Neutrophil (primary cell): ENCODE measurements at regions not wholly inside any gene's neighbourhood (a gene's known extent, or its start where the extent isn't known, plus 50 kb on each side); places are given as distances from the start of the nearest gene placed in this dataset.

ENCODE experiments used
- H3K27ac ChIP-seq: fragments of 200-600 bp; sonication (generic); 2 replicates; pipeline ENCODE4 v1.5.1; 2016; ENCODE audit warnings: mild to moderate bottlenecking, moderate library complexity
- H3K27me3 ChIP-seq: fragments of 200-600 bp; sonication (generic); 2 replicates; pipeline ENCODE4 v1.6.0; 2016; ENCODE audit warnings: mild to moderate bottlenecking
- H3K36me3 ChIP-seq: fragments of 200-600 bp; sonication (generic); 2 replicates; pipeline ENCODE4 v1.5.1; 2017
- H3K4me1 ChIP-seq, 2 experiments: fragments of 200-600 bp in 1 of 2; sonication (generic) in 1 of 2; 1 replicate in 1 of 2; 2 replicates in 1 of 2; pipeline versions ENCODE4 v1.5.1 to v1.6.1; 2013 to 2016; ENCODE audit warnings: low read depth in 1 of 2, low read length in 1 of 2, mild to moderate bottlenecking in 1 of 2, moderate library complexity in 1 of 2; ENCODE audit not compliant: control insufficient read depth in 1 of 2, insufficient read depth in 1 of 2
- H3K4me3 ChIP-seq, 2 experiments: fragments of 200-600 bp in 1 of 2; sonication (generic) in 1 of 2; 1 replicate in 1 of 2; 2 replicates in 1 of 2; pipeline ENCODE4 v1.5.1; 2013 to 2016; ENCODE audit warnings: low read depth in 1 of 2, low read length in 1 of 2, mild to moderate bottlenecking in 1 of 2, moderate library complexity in 1 of 2
- H3K9me3 ChIP-seq: fragments of 200-600 bp; sonication (generic); 2 replicates; pipeline ENCODE4 v1.5.1; 2016
- TF ChIP-seq, protein P1 (sequence below): fragments of 200-600 bp; sonication (generic); IDR thresholded peaks from 2 replicates; pipeline ENCODE4 v1.5.1; 2016; ENCODE audit warnings: antibody characterized with exemption

GRCh38 chr2:133666621-133667020 is 98.4 kb upstream of the NCKAP5 start:
- no peaks in the 10 kb centered on the region for H3K36me3 ChIP-seq
- H3K9me3 ChIP-seq, result no peaks in the 10 kb centered on the region
- TF ChIP-seq, protein P1, sequence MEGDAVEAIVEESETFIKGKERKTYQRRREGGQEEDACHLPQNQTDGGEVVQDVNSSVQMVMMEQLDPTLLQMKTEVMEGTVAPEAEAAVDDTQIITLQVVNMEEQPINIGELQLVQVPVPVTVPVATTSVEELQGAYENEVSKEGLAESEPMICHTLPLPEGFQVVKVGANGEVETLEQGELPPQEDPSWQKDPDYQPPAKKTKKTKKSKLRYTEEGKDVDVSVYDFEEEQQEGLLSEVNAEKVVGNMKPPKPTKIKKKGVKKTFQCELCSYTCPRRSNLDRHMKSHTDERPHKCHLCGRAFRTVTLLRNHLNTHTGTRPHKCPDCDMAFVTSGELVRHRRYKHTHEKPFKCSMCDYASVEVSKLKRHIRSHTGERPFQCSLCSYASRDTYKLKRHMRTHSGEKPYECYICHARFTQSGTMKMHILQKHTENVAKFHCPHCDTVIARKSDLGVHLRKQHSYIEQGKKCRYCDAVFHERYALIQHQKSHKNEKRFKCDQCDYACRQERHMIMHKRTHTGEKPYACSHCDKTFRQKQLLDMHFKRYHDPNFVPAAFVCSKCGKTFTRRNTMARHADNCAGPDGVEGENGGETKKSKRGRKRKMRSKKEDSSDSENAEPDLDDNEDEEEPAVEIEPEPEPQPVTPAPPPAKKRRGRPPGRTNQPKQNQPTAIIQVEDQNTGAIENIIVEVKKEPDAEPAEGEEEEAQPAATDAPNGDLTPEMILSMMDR, result no peak
- no peak overlapping the region for H3K4me3 ChIP-seq
- no peaks in the 10 kb centered on the region for H3K27me3 ChIP-seq
- H3K27ac ChIP-seq, result no peak overlapping the region
- H3K4me1 ChIP-seq, result no peaks in the 10 kb centered on the region

DNA sequence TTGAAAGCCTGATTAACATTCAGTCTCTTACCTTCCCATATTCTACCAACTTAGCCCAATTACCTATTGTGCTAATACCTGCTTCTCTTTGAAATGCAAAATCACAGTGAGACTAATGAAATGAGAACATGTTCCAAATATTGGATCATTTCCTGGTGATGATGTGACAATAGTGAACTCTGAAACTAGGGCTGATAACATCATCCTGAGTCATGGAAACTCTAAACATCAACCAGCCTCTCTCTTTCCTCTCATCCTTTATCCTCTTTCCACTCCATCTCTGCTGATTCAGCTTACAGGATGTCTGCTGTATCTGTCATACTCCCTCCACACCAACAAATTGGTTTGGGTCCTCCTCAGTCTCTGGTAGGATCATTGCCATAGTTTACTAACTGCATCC is 98.8 kb upstream of the NCKAP5 start:
- Histone ChIP-seq H3K4me1 (no peaks in the 10 kb centered on the region), H3K36me3 (no peaks in the 10 kb centered on the region), H3K27me3 (no peaks in the 10 kb centered on the region), H3K9me3 (no peaks in the 10 kb centered on the region), H3K4me3 (no peak overlapping the region), H3K27ac (no peak overlapping the region)
- TF ChIP-seq, protein P1, result no peak

- no peaks in the 10 kb centered on the region for H3K4me1 ChIP-seq
- H3K4me3 ChIP-seq, result no peak overlapping the region
- no peak overlapping the region for H3K27ac ChIP-seq
- no peaks in the 10 kb centered on the region for H3K27me3 ChIP-seq
- H3K36me3 ChIP-seq, result no peaks in the 10 kb centered on the region
- TF ChIP-seq, protein P1, result no peak
- no peaks in the 10 kb centered on the region for H3K9me3 ChIP-seq
Measured at GRCh38 chr2:133667968-133668367, 99.7 kb upstream of the NCKAP5 start.

- H3K36me3 ChIP-seq, result no peaks in the 10 kb centered on the region
- no peak overlapping the region for H3K4me3 ChIP-seq
- H3K27me3 ChIP-seq, result no peaks in the 10 kb centered on the region
- no peaks in the 10 kb centered on the region for H3K4me1 ChIP-seq
- no peaks in the 10 kb centered on the region for H3K9me3 ChIP-seq
- TF ChIP-seq, protein P1, result no peak
- H3K27ac ChIP-seq, result no peak overlapping the region
Measured at GRCh38 chr2:133668547-133668946, 100.3 kb upstream of the NCKAP5 start.

DNA sequence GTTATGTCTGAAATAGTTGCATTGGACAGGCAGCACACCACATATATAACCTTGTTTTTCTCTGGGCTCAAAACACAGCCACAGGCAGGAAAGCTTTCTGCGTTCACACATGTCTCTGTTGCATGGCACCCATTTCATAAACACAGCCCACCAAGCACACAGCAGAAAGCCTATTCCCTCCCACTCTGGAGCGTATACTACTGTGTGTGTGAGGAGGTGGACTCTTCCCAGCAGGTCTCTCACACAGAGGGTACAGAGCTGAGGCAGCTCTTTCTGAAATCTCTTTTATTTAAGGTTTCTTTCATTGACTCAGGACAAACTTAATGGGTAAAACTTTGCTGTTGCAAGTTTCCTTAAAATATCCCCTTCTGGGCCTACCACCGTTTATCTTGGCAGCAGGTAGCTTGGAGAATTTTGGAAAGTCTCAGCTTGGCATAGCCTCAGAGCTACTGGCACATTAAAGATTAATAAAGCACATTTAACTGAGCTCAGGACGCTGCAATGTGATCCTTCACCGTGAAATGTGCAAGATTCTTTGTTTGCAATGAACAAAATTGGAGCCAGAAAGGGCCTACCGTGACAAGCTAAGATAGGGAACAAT is 105.1 kb upstream of the NCKAP5 start:
- Histone ChIP-seq H3K27me3 (peaks cover 13% of the 10 kb centered on the region), H3K4me1 (no peaks in the 10 kb centered on the region), H3K36me3 (no peaks in the 10 kb centered on the region), H3K4me3 (no peak overlapping the region), H3K27ac (no peak overlapping the region), H3K9me3 (no peaks in the 10 kb centered on the region)
- TF ChIP-seq, protein P1, result no peak

- Histone ChIP-seq H3K4me3 (no peak overlapping the region), H3K9me3 (no peaks in the 10 kb centered on the region), H3K36me3 (no peaks in the 10 kb centered on the region), H3K27me3 (peaks cover 13% of the 10 kb centered on the region), H3K27ac (no peak overlapping the region), H3K4me1 (no peaks in the 10 kb centered on the region)
- TF ChIP-seq, protein P1, result no peak
Measured at GRCh38 chr2:133674066-133674432, 105.8 kb upstream of the NCKAP5 start.
